Neural cell (in vitro differentiated cells): ENCODE measurements at regions not wholly inside any gene's neighbourhood (a gene's known extent, or its start where the extent isn't known, plus 50 kb on each side); places are given as distances from the start of the nearest gene placed in this dataset.

Experiments
- H2AFZ ChIP-seq: fragments of 200-600, 300-800 bp; sonication (generic), shearing (Covaris generic); 2 replicates; pipeline ENCODE4 v1.6.0; 2014; ENCODE audit warnings: low read depth, mild to moderate bottlenecking, antibody characterized with exemption, low read length, moderate library complexity
- H3F3A ChIP-seq: fragments of 200-600 bp; shearing (Covaris generic); 2 replicates; pipeline ENCODE4 v1.6.1; 2016; ENCODE audit warnings: mild to moderate bottlenecking, moderate library complexity, mixed read lengths, antibody characterized with exemption, low read length; ENCODE audit not compliant: insufficient read depth, poor library complexity, severe bottlenecking
- H3K27ac ChIP-seq: fragments of 200-600, 300-800 bp; sonication (generic), shearing (Covaris generic); 2 replicates; pipeline ENCODE4 v1.5.1; 2014; ENCODE audit warnings: mild to moderate bottlenecking, low read length, moderate library complexity
- H3K27me3 ChIP-seq: fragments of 300-800, 200-600 bp; sonication (generic), shearing (Covaris generic); 2 replicates; pipeline ENCODE4 v1.6.0; 2014; ENCODE audit warnings: mild to moderate bottlenecking, low read depth, low read length, moderate library complexity; ENCODE audit not compliant: insufficient read depth
- H3K36me3 ChIP-seq: fragments of 300-800, 200-600 bp; sonication (generic), shearing (Covaris generic); 2 replicates; pipeline ENCODE4 v1.5.1; 2014; ENCODE audit warnings: mild to moderate bottlenecking, antibody characterized with exemption, low read length, moderate library complexity; ENCODE audit not compliant: insufficient read depth
- H3K4me2 ChIP-seq: fragments of 300-800, 200-600 bp; sonication (generic), shearing (Covaris generic); 2 replicates; pipeline ENCODE4 v1.6.0; 2014; ENCODE audit warnings: mild to moderate bottlenecking, low read length
- H3K4me3 ChIP-seq: fragments of 300-800, 200-600 bp; sonication (generic), shearing (Covaris generic); 2 replicates; pipeline ENCODE4 v1.5.1; 2014; ENCODE audit warnings: mild to moderate bottlenecking, low read length, moderate library complexity
- H3K79me2 ChIP-seq: fragments of 200-600 bp; shearing (Covaris generic); replicated peaks from 2 replicates; pipeline ENCODE4 v1.6.0; 2014; ENCODE audit warnings: mild to moderate bottlenecking, low read length, moderate library complexity; ENCODE audit not compliant: insufficient read depth
- H3K9ac ChIP-seq: fragments of 300-800, 200-600 bp; sonication (generic), shearing (Covaris generic); 2 replicates; pipeline ENCODE4 v1.6.1; 2016; ENCODE audit warnings: mild to moderate bottlenecking, low read length, mixed read lengths
- H3K9me2 ChIP-seq: fragments of 200-600 bp; shearing (Covaris generic); 2 replicates; pipeline ENCODE4 v1.6.1; 2016; ENCODE audit warnings: mild to moderate bottlenecking, low read length, mixed read lengths; ENCODE audit not compliant: insufficient read depth
- H3K9me3 ChIP-seq: fragments of 200-600, 300-800 bp; sonication (generic), shearing (Covaris generic); 2 replicates; pipeline ENCODE4 v1.6.1; 2016; ENCODE audit warnings: mild to moderate bottlenecking, mixed run types, low read length, moderate library complexity, mixed read lengths
- H4K20me1 ChIP-seq: fragments of 200-600 bp; shearing (Covaris generic); 2 replicates; pipeline ENCODE4 v1.6.1; 2016; ENCODE audit warnings: mild to moderate bottlenecking, mixed run types; ENCODE audit not compliant: insufficient read depth
- EP300 ChIP-seq: fragments of 450-650 bp; conservative IDR thresholded peaks from 2 replicates; pipeline ENCODE4 v1.6.1; 2014; ENCODE audit warnings: antibody characterized with exemption, mild to moderate bottlenecking, moderate library complexity; ENCODE audit not compliant: poor library complexity, severe bottlenecking
- EZH2 ChIP-seq: fragments of 200-600, 300-800 bp; shearing (Covaris generic), sonication (generic); IDR thresholded peaks from 2 replicates; pipeline ENCODE4 v1.6.1; 2014; ENCODE audit warnings: antibody characterized with exemption, low read length, borderline replicate concordance, mild to moderate bottlenecking; ENCODE audit not compliant: insufficient read depth, poor library complexity, severe bottlenecking
- MXI1 ChIP-seq: fragments of 450-650 bp; conservative IDR thresholded peaks from 2 replicates; pipeline ENCODE4 v1.6.1; 2014; ENCODE audit warnings: antibody characterized with exemption, mild to moderate bottlenecking; ENCODE audit not compliant: poor library complexity, severe bottlenecking
- POLR2AphosphoS5 ChIP-seq: IDR thresholded peaks from 2 replicates; pipeline ENCODE4 v1.6.1; 2012
- RAD21 ChIP-seq: fragments of 450-650 bp; conservative IDR thresholded peaks from 2 replicates; pipeline ENCODE4 v1.6.1; 2014; ENCODE audit warnings: antibody characterized with exemption, mild to moderate bottlenecking, moderate library complexity
- SMC3 ChIP-seq: fragments of 450-650 bp; conservative IDR thresholded peaks from 2 replicates; pipeline ENCODE4 v1.6.1; 2014; ENCODE audit warnings: antibody characterized with exemption, mild to moderate bottlenecking, moderate library complexity; ENCODE audit not compliant: poor library complexity
- TAF1 ChIP-seq: IDR thresholded peaks from 2 replicates; pipeline ENCODE4 v1.6.1; 2012; ENCODE audit warnings: low read depth
- TF ChIP-seq, protein P1 (sequence below): fragments of 450-650 bp; IDR thresholded peaks from 2 replicates; pipeline ENCODE4 v1.5.1; 2014; ENCODE audit warnings: antibody characterized with exemption, mild to moderate bottlenecking, moderate library complexity; ENCODE audit not compliant: poor library complexity, severe bottlenecking
- TF ChIP-seq, protein P2 (sequence below): IDR thresholded peaks from 2 replicates; pipeline ENCODE4 v1.6.1; 2012; ENCODE audit warnings: borderline replicate concordance

DNA sequence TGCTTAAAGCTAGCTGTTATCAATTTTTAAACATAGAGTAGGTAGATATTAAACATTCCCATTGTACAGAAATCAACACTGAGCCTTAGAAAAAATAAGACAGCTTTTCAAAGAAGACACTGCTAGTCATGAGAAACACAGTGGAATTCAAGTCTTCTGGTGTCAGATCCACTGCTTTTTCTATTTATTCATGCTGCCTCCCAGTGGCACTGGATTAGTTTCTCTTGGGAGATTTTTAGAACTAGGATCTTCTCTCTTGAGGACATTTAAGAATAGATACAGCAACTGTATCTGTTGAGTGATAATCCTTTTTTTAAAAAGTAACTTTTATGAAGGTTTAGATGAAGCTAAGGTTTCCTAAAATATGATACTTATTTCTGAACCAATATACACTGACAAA, 1635.4 kb upstream of the C9orf72 start:
- no peak overlapping the region for H3K27ac ChIP-seq
- H3K79me2 ChIP-seq = peaks cover 32% of the 10 kb centered on the region
- no peak overlapping the region for H2AFZ ChIP-seq
- no peaks in the 10 kb centered on the region for H3K9me3 ChIP-seq
- H3K4me2 ChIP-seq = peak overlapping the region; percentile 36
- no peaks in the 10 kb centered on the region for H3K9me2 ChIP-seq
- TF ChIP-seq RAD21 = peak; percentile 54
- TF ChIP-seq, protein P1, sequence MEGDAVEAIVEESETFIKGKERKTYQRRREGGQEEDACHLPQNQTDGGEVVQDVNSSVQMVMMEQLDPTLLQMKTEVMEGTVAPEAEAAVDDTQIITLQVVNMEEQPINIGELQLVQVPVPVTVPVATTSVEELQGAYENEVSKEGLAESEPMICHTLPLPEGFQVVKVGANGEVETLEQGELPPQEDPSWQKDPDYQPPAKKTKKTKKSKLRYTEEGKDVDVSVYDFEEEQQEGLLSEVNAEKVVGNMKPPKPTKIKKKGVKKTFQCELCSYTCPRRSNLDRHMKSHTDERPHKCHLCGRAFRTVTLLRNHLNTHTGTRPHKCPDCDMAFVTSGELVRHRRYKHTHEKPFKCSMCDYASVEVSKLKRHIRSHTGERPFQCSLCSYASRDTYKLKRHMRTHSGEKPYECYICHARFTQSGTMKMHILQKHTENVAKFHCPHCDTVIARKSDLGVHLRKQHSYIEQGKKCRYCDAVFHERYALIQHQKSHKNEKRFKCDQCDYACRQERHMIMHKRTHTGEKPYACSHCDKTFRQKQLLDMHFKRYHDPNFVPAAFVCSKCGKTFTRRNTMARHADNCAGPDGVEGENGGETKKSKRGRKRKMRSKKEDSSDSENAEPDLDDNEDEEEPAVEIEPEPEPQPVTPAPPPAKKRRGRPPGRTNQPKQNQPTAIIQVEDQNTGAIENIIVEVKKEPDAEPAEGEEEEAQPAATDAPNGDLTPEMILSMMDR = peak; percentile 44
- no peak for TF ChIP-seq MXI1
- no peak for TF ChIP-seq TAF1
- TF ChIP-seq SMC3 = peak; percentile 58
- no peak for TF ChIP-seq EZH2
- peaks cover 5% of the 10 kb centered on the region for H4K20me1 ChIP-seq
- no peaks in the 10 kb centered on the region for H3K36me3 ChIP-seq
- no peaks in the 10 kb centered on the region for H3K27me3 ChIP-seq
- no peak overlapping the region for H3K9ac ChIP-seq
- no peaks in the 10 kb centered on the region for H3F3A ChIP-seq
- H3K4me3 ChIP-seq = peak overlapping the region; percentile 83

- no peak overlapping the region for H3K27ac ChIP-seq
- H3K4me2 ChIP-seq = peak overlapping the region; percentile 72
- no peaks in the 10 kb centered on the region for H3K9me3 ChIP-seq
- no peak overlapping the region for H2AFZ ChIP-seq
- H3K27me3 ChIP-seq = peaks cover 8% of the 10 kb centered on the region
- no peaks in the 10 kb centered on the region for H3F3A ChIP-seq
- no peaks in the 10 kb centered on the region for H3K9me2 ChIP-seq
- H3K79me2 ChIP-seq = peaks cover 32% of the 10 kb centered on the region
- H3K4me3 ChIP-seq = peak overlapping the region; percentile 83
- H3K9ac ChIP-seq = peak overlapping the region; percentile 1
- TF ChIP-seq MXI1 (no peak), EZH2 (no peak), TAF1 (no peak), RAD21 (peak; percentile 58), SMC3 (peak; percentile 43), POLR2AphosphoS5 (no peak), EP300 (no peak)
- TF ChIP-seq, protein P2, sequence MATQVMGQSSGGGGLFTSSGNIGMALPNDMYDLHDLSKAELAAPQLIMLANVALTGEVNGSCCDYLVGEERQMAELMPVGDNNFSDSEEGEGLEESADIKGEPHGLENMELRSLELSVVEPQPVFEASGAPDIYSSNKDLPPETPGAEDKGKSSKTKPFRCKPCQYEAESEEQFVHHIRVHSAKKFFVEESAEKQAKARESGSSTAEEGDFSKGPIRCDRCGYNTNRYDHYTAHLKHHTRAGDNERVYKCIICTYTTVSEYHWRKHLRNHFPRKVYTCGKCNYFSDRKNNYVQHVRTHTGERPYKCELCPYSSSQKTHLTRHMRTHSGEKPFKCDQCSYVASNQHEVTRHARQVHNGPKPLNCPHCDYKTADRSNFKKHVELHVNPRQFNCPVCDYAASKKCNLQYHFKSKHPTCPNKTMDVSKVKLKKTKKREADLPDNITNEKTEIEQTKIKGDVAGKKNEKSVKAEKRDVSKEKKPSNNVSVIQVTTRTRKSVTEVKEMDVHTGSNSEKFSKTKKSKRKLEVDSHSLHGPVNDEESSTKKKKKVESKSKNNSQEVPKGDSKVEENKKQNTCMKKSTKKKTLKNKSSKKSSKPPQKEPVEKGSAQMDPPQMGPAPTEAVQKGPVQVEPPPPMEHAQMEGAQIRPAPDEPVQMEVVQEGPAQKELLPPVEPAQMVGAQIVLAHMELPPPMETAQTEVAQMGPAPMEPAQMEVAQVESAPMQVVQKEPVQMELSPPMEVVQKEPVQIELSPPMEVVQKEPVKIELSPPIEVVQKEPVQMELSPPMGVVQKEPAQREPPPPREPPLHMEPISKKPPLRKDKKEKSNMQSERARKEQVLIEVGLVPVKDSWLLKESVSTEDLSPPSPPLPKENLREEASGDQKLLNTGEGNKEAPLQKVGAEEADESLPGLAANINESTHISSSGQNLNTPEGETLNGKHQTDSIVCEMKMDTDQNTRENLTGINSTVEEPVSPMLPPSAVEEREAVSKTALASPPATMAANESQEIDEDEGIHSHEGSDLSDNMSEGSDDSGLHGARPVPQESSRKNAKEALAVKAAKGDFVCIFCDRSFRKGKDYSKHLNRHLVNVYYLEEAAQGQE = no peak
- TF ChIP-seq, protein P1 = peak; percentile 33
- H3K36me3 ChIP-seq = no peaks in the 10 kb centered on the region
- H4K20me1 ChIP-seq = peaks cover 5% of the 10 kb centered on the region
Measured at GRCh38 chr9:29209748-29210291, 1636.5 kb upstream of the C9orf72 start.
